GM23248 (cell line): ENCODE measurements at regions not wholly inside any gene's neighbourhood (a gene's known extent, or its start where the extent isn't known, plus 50 kb on each side); places are given as distances from the start of the nearest gene placed in this dataset.
"Not testable (repeated sequence)": the region's sequence is repeated elsewhere in the genome, so short reads cannot be mapped to it uniquely, and the experiment has no call there.

Source experiments
- DNase-seq: peaks from one replicate; pipeline ENCODE4 v3.0.0-alpha.2; 2015
- H2AFZ ChIP-seq: fragments of 200-600 bp; sonication (generic); 2 replicates; pipeline ENCODE4 v1.6.1; 2016; ENCODE audit warnings: antibody characterized with exemption
- H3F3A ChIP-seq: fragments of 200-600 bp; sonication (generic); 2 replicates; pipeline ENCODE4 v1.6.1; 2016; ENCODE audit warnings: mild to moderate bottlenecking, antibody characterized with exemption, mixed run types; ENCODE audit not compliant: insufficient read depth
- H3K27ac ChIP-seq: fragments of 200-600 bp; sonication (generic); 2 replicates; pipeline ENCODE4 v1.5.1; 2016; ENCODE audit warnings: mild to moderate bottlenecking
- H3K27me3 ChIP-seq: fragments of 200-600 bp; sonication (generic); replicated peaks from 2 replicates; pipeline ENCODE4 v1.6.1; 2016; ENCODE audit warnings: mild to moderate bottlenecking; ENCODE audit not compliant: insufficient read depth
- H3K36me3 ChIP-seq: fragments of 200-600 bp; sonication (generic); 2 replicates; pipeline ENCODE4 v1.6.1; 2016; ENCODE audit warnings: low read depth, mild to moderate bottlenecking
- H3K4me1 ChIP-seq: fragments of 200-600 bp; sonication (generic); 2 replicates; pipeline ENCODE4 v1.6.1; 2016; ENCODE audit warnings: mild to moderate bottlenecking; ENCODE audit not compliant: insufficient read depth
- H3K4me2 ChIP-seq: fragments of 200-600 bp; sonication (generic); one replicate; pipeline ENCODE4 v1.6.1; 2016; ENCODE audit warnings: mild to moderate bottlenecking; ENCODE audit not compliant: unreplicated experiment
- H3K4me3 ChIP-seq: fragments of 200-600 bp; sonication (generic); 2 replicates; pipeline ENCODE4 v1.5.1; 2016; ENCODE audit warnings: mild to moderate bottlenecking
- H3K79me2 ChIP-seq: fragments of 200-600 bp; sonication (generic); 2 replicates; pipeline ENCODE4 v1.6.1; 2016; ENCODE audit warnings: mild to moderate bottlenecking; ENCODE audit not compliant: insufficient read depth
- H3K9ac ChIP-seq: fragments of 200-600 bp; sonication (generic); 2 replicates; pipeline ENCODE4 v1.6.1; 2016; ENCODE audit warnings: mild to moderate bottlenecking
- H3K9me2 ChIP-seq: fragments of 200-600 bp; sonication (generic); 2 replicates; pipeline ENCODE4 v1.6.1; 2016; ENCODE audit warnings: mixed run types, mild to moderate bottlenecking, moderate library complexity; ENCODE audit not compliant: insufficient read depth
- H3K9me3 ChIP-seq: fragments of 200-600 bp; sonication (generic); one replicate; pipeline ENCODE4 v1.6.1; 2017; ENCODE audit warnings: low read depth
- H4K20me1 ChIP-seq: fragments of 200-600 bp; sonication (generic); 2 replicates; pipeline ENCODE4 v1.6.0; 2016; ENCODE audit not compliant: insufficient read depth
- EZH2 ChIP-seq: fragments of 200-600 bp; sonication (generic); IDR thresholded peaks from 2 replicates; pipeline ENCODE4 v1.6.1; 2018; ENCODE audit warnings: antibody characterized with exemption, mild to moderate bottlenecking; ENCODE audit not compliant: insufficient read depth, poor library complexity, severe bottlenecking
- EZH2phosphoT487 ChIP-seq: fragments of 200-600 bp; sonication (generic); IDR thresholded peaks from 2 replicates; pipeline ENCODE4 v1.6.1; 2018; ENCODE audit warnings: antibody characterized with exemption, moderate library complexity, mild to moderate bottlenecking, low read depth; ENCODE audit not compliant: insufficient read depth
- WGBS, 2 experiments: methylation state at CpG; one replicate each; pipeline ENCODE4 v1.1.6; 2015 to 2017; ENCODE audit warnings: low lambda C conversion rate in 2 of 2, low coverage in 1 of 2; ENCODE audit errors: missing lambda C conversion rate in 2 of 2; 5-methylcytosine and 5-hydroxymethylcytosine counted together
- in situ Hi-C: fragments of 300-500 bp; cut with MboI; formaldehyde crosslinking; loops from 2 replicates; pipeline ENCODE4 v1.15.0; 2020

- Histone ChIP-seq H3K9me2 (no peaks in the 10 kb centered on the region), H2AFZ (no peak overlapping the region), H3K9me3 (no peaks in the 10 kb centered on the region), H3K9ac (no peak overlapping the region), H4K20me1 (no peaks in the 10 kb centered on the region), H3K4me2 (no peak overlapping the region), H3K4me1 (no peaks in the 10 kb centered on the region), H3K4me3 (no peak overlapping the region), H3K79me2 (no peaks in the 10 kb centered on the region), H3K27me3 (no peaks in the 10 kb centered on the region), H3K36me3 (no peaks in the 10 kb centered on the region), H3F3A (no peaks in the 10 kb centered on the region), H3K27ac (no peak overlapping the region)
- in situ Hi-C loops, result no loop called here
- TF ChIP-seq EZH2 (no peak), EZH2phosphoT487 (no peak)
- no peak for DNase-seq
- 46 to 50% methylated on average over 2 of the region's 2 CpGs for WGBS, 2 experiments
Observed at GRCh38 chr10:26932576-26932975, 71.8 kb upstream of the ABI1 start.

DNA sequence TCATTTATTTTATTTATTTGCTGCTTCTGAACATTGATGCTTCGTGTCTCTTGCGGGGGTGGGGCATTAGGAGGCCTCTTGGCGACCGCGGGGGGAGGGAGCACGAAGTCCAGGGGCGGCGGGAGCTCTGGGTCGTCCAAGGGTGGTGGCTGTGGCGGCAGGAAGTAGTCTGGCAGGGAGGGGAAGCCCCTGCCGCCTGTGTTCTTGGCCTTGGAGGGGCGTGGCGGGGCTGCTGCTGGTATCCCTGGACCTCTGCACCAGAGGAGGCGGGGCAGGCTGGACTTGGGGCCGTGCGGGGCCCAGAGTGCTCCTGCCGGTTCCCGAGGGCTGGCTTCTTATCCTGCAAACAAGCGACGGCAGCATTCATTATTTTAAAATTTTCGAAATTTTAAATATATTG, 70.5 kb upstream of the ABI1 start:
- Histone ChIP-seq H4K20me1 (no peaks in the 10 kb centered on the region), H2AFZ (peak overlapping the region; percentile 32; the same call in 1 of the 2 replicates), H3K4me3 (no peak overlapping the region), H3F3A (no peaks in the 10 kb centered on the region), H3K4me1 (no peaks in the 10 kb centered on the region), H3K4me2 (no peak overlapping the region), H3K79me2 (no peaks in the 10 kb centered on the region), H3K36me3 (no peaks in the 10 kb centered on the region), H3K27me3 (no peaks in the 10 kb centered on the region), H3K9ac (no peak overlapping the region), H3K9me2 (no peaks in the 10 kb centered on the region), H3K9me3 (no peaks in the 10 kb centered on the region), H3K27ac (no peak overlapping the region)
- WGBS, 2 experiments, result 16 to 21% methylated on average over 20 to 21 of the region's 21 CpGs
- no peak for DNase-seq
- in situ Hi-C loops, result no loop called here
- TF ChIP-seq EZH2, result no peak
- TF ChIP-seq EZH2phosphoT487, result no peak

GRCh38 chr10:26922824-26923223, 62.1 kb upstream of the ABI1 start:
- H3K4me1 ChIP-seq, H3F3A ChIP-seq, H3K9ac ChIP-seq, H3K79me2 ChIP-seq, H3K36me3 ChIP-seq, H3K4me2 ChIP-seq, H4K20me1 ChIP-seq, H3K27ac ChIP-seq, H3K9me3 ChIP-seq, H2AFZ ChIP-seq, DNase-seq, H3K4me3 ChIP-seq, H3K27me3 ChIP-seq, in situ Hi-C loops, H3K9me2 ChIP-seq: not testable (repeated sequence)
- WGBS, 2 experiments, result 34 to 41% methylated on average over 3 of the region's 3 CpGs

DNA sequence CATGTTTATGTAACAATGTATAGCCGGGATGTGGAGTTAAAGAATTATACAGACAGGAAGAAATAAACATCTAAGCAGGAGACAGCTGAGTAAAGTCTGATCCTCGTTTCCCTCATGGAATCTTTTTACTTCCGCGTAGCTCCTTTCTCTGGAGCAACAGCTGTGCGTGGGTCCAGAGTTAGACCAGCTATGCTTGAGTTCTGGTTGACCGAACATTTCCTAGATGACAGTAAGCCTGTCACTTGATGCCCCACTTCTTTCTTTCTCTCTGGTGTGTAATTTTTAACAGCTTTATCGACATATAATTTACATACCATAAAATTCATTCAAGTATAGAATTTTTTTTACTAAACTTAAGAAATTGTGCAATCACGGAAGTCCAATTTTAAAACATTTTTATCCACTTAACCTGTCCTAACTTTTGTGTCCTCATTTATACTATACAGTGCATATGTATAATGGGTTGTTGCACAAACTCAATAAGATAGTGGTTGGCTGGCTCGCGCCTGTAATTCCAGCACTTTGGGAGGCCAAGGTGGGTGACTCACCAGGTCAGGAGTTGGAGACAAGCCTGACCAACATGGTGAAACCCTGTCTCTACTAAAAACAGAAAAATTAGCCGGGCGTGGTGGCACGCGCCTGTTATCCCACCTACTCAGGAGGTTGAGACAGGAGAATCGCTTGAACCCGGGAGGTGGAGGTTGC, 58.5 kb upstream of the ABI1 start:
- in situ Hi-C loops, H3K36me3 ChIP-seq, H3F3A ChIP-seq, H3K27ac ChIP-seq, DNase-seq, H3K9me3 ChIP-seq, H3K79me2 ChIP-seq, H3K9me2 ChIP-seq, H3K4me2 ChIP-seq, H4K20me1 ChIP-seq, H3K27me3 ChIP-seq, H3K4me1 ChIP-seq, H3K9ac ChIP-seq, H3K4me3 ChIP-seq, H2AFZ ChIP-seq: not testable (repeated sequence)
- 71 to 74% methylated on average over 16 of the region's 16 CpGs for WGBS, 2 experiments

DNA sequence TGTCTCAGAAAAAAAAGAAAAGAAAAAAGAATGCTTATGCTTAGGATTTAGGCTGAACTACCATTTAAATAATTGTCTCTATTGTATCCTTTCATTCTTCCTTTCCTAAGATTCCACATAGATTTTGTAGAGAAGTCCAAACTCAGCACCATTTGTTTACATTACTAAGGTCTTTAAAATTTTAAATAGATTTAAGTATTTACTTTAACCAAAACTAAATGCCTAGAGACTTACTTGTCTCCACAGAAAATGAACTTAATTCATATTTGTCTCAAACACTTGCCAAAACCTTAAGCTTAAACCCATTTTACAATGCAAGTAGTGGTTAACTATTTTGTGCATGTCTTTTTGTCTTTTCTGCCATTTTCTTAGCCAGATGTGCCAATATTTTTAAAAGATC, 54.1 kb upstream of the ABI1 start:
- DNase-seq, result no peak

More for the DNA sequence above, 54.1 kb upstream of the ABI1 start:
- Histone ChIP-seq H3K9me2 (no peaks in the 10 kb centered on the region), H3K27ac (no peak overlapping the region), H3F3A (no peaks in the 10 kb centered on the region), H3K9ac (no peak overlapping the region), H3K9me3 (no peaks in the 10 kb centered on the region), H3K36me3 (no peaks in the 10 kb centered on the region), H2AFZ (no peak overlapping the region), H4K20me1 (no peaks in the 10 kb centered on the region), H3K79me2 (no peaks in the 10 kb centered on the region), H3K4me3 (no peak overlapping the region), H3K4me2 (no peak overlapping the region), H3K4me1 (no peaks in the 10 kb centered on the region), H3K27me3 (no peaks in the 10 kb centered on the region)
- in situ Hi-C loops, result no loop called here
- TF ChIP-seq EZH2phosphoT487 (no peak), EZH2 (no peak)
